NCI-H526 (cell line): ENCODE measurements at regions not wholly inside any gene's neighbourhood (a gene's known extent, or its start where the extent isn't known, plus 50 kb on each side); places are given as distances from the start of the nearest gene placed in this dataset.
"Not testable (repeated sequence)": the region's sequence is repeated elsewhere in the genome, so short reads cannot be mapped to it uniquely, and the experiment has no call there.

ENCODE experiments used
- DNase-seq, 2 experiments: peaks; one replicate each; lab custom pipeline; 2025; lab: John Stamatoyannopoulos, UW

DNA sequence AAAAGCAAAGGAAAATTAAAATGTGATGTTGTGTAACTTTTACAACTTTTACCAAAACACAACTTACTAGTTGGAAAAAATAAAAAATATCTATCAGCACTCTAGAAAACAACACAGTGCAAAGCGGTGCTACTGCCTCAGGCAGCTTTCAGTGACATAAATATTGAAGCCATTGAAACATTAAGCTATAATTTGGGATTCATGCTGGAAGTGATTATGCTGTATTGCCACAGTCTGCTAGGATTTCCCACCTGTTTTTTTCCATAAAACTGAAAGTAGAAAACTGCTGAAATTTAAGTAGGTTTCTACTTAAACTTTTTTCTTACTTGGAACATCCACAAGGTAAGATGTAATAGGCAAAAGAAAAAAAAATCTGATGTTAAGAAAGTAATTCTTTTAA is 674.4 kb downstream of the KCNT2 start:
- no peak for DNase-seq

DNA sequence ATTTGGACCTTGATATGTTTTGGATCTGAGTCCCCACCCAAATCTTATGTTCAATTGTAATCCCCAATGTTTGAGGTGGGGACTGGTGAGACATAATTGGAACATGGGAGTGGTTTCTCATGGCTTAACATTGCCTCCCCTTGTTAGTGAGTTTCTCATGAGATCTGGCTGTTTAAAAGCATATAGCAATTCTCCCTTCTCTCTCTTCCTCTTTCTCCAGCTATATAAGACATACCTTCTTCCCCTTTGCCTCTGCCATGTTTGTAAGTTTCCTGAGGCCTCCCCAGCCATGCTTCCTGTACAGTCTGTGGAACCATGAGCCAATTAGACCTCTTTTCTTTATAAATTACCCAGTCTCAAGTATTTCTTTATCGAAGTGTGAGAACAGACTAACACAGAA is 692.4 kb downstream of the KCNT2 start:
- DNase-seq: no peak

DNA sequence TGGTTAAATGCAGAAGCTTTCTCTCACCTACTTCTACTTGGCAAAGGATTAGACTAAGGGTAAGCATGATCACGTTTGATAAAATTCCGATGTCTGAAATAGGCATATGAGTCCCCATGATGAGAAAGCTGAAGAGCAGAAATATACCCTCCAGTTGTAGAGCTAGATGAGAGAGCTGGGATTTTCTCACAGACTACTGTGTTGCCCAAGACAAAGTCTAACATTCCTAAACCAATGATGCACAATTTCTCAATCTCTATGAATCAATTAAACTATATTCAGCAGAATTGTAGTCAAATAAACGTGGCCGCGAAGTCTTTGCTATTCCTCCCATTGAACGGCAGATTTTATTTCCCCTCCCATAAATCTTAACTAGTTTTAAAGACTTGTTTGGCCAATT is 699.2 kb downstream of the KCNT2 start:
- DNase-seq: no peak

DNA sequence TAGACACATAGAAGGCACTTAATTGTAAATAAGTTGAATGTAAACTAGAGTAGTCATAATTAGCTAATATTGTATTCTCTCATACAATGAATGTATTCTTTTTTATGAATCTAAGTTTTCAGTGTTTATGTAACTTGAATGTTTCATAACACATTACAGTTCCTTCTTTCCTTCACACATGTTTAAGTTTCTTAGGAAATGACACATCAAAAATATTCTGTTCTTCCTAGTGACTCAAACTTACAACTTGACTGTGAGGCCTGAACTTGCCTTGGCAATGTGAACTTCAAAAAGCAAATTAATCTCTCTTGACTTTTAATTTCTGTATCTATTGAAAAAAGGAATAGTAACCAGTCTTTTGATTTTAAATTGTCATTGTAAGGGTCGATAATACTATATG is 700.1 kb downstream of the KCNT2 start:
- DNase-seq: no peak

DNA sequence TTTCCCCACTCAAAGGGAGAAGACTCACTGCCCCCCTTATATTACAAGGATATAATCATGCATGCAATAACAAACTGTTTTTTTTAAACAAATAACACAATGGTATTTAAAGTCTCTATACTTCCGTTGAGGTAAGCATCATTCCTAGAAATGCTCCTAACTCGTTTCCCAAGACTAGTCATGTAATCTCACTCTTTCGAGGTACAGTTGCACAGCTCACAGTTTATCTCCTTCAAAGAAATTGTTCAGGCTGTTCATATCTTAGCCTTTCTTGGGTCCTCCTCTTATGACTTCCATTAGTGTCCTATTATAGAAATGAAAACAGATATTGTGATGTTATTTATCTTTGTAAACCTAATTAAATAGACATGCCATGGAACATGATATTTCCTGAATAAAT is 705.0 kb downstream of the KCNT2 start:
- DNase-seq: no peak

DNA sequence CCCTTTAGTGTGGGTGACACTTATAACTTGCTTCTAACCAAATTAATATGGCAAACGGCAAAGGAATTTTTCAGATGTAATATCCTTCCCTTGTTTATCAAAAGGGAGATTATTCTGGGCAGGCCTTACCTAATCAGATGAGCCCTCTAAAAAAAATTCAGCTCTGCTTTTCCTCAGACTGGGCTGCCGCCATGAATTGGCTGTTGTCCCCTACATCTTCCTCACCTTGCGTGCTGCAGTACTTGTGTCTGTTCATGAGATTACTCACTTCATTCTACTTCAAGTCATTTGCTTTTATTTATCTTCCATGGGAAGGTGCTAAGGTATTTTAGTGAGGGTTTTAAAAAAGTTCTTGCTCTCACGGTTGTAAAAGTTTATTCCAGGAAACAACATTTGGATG is 705.5 kb downstream of the KCNT2 start:
- DNase-seq: no peak

DNA sequence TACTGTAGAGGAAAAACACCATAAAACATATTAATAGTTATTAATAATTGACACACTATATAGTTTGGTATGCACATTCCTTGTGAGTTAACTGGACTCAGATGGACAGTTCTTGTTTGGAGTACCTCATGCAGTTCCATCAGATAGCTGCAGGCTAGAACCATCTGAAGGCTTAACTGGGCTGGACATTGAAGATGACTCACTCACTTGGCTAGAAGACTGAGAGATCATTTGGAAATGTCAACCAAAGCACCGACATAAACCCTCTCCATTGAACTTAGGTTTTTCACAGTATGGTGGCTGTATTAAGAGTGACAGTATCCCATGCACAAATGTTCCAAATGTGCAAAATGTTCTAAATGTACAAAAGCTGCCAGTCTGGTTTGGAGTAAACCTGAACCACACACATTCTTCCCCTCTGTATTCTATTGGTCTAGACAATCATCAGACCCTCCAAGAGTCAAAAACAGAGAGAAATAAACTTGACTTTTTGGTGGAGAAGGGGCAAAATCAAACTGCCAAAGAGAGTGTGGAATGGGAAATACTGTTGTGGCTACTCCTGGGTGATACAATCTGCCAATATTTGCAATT is 708.4 kb downstream of the KCNT2 start:
- no peak for DNase-seq

DNA sequence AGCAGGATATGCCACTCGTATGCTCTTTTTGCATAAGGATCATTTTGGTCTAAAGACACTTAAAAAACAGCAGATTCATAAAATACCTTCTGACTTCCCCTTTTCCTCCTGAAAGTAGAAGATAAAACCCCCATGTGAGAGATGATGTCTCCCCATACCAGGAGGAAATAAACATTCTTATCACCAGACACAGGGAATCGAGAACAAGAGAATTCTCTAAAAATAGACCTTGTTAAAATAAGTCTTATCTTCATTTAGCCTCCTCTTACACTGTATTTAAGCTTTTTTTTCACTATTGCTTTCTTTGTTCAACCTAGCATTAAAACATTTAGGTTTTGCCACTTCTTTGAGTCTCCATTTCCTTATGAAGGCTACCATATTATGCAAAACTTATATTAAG is 709.3 kb downstream of the KCNT2 start:
- DNase-seq: no peak

DNA sequence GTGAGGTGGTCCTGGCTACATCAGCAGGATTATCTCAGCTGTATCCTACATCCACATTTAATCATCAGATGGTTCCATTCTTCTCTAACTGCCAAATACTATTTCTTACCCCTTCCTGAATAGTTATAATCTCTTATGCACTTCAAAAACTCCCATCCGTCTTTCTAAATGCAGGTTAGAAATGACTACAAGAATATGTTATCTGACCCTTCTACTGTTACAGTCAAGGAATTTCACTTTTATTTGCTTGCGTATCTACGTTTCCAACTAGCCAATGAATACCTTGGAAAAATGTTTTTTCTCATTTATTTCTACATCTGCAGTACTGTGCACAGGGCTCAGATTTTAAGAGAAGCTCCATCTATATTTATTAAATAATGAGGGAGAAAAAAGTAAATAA is 709.9 kb downstream of the KCNT2 start:
- no peak for DNase-seq

DNA sequence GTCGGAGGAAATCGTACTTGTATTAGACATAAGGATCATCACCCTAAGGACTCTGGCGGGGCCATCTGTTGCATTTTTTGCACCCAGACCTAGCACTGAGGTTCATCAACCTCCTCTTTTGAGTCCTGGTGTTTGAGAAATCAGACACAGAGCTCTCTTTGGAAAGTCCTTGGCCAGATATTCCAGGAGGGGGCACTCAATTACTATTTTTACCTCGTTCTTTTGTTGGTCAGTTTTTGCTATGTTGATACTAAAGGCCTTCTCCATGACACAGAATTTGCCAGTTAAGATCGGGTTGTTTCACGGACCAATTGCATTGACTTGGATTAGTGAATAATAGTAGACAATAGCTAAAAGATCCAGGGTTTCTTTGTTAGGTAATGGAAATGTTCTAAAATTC is 711.2 kb downstream of the KCNT2 start:
- DNase-seq: no peak

DNA sequence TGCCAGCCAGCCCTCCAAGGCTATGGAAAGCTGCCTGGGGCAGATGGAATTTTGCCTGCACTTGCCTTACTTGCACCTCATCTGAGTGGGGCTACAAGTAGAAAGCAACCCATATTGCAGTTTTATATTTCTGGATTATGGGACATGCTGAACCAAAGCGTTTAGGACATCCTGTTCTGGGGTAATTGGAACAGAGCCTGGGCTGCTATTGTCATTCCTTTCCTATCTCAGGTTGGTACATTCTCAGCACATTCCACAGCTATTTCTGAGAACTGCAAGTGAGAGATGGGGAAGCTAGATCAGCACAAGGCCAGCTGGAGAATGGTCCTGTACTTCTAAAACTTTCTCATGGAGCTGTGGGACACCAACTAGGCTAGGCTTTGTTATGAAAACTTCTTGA is 713.8 kb downstream of the KCNT2 start:
- no peak for DNase-seq

DNA sequence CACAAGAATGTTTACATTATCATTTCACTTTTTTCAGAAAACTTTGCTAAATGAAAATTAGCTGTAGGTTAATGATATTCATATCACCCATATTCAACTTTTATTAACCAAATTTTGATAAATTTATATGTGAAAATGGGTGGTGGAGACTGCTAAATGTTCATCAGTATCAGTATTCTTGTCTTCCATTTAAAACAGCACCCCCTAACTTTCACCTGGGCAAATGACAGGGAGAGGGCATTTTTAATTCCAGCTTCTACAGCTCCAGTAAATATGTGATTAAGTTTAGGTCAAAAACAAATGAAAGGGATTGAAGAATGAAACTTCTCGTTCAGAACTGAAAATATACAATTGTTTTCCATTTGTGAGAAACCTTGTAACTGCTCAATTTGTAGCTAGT is 722.2 kb downstream of the KCNT2 start:
- DNase-seq: no peak

DNA sequence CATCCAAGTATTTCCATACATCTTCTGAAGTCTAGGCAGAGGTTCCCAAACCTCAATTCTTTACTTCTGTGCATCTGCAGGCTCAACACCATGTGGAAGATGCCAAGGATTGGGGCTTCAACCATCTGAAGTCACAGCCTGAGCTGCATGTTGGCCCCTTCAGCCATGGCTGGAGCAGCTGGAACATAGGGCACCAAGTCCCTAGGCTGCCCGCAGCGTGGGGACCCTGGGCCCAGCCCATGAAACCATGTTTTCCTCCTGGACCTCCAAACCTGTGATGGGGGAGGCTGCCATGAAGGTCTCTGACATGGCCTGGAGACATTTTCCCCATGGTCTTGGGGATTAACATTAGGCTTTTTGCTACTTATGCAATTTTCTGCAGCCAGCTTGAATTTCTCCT is 729.8 kb downstream of the KCNT2 start:
- no peak for DNase-seq

DNA sequence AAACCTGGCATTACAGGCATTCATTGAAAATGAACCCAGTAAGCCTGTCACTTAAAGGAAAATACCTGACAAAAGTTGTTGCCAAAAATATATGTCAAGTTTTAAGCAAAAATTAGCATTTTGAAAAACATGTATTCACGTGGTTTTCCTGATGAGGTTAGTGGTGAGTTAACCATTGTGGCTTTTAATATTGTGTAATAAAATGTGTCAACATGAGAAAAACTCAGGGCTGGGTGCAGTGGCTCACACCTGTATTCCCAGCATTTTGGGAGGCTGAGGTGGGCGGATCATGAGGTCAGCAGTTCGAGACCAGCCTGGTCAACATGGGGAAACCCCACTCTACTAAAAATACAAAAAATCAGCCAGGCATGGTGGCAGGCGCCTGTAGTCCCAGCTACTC is 731.4 kb downstream of the KCNT2 start:
- DNase-seq: no peak

DNA sequence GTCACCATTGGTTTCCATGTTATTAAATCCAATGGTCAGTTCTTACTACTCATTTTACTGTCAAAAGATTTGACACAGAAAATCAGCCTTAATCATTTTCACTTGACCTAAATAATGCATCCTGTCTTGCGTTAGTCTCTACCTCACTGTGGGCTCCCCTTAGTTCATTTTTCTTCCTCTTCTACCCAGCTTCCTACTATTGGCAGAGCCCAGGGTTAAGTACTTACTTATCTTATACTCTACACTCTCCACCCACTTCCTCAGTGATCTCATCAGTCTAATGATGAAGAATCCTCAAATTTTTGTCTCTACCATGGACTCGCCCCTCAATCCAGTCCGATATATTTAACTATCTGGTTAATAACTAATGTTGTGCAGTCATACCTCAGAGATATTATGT is 735.9 kb downstream of the KCNT2 start:
- DNase-seq: no peak

DNA sequence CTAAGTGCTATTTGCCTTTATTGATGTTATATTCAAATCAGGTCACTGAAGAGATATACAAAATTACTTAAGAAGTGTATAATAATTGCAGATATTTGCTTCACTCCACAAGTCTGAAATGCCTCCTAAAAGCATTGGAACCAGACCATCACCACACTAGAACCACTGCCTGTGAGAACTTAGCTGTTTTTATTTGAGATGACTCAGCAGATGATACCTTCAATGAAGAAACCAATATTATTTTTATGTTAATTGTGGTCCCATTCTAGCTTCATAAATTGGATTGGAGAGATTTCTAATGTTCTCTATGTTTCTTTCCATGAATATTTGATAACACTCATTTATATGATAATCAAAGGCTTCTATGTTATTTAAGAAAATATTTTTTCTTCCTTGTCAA is 740.6 kb downstream of the KCNT2 start:
- no peak for DNase-seq

DNA sequence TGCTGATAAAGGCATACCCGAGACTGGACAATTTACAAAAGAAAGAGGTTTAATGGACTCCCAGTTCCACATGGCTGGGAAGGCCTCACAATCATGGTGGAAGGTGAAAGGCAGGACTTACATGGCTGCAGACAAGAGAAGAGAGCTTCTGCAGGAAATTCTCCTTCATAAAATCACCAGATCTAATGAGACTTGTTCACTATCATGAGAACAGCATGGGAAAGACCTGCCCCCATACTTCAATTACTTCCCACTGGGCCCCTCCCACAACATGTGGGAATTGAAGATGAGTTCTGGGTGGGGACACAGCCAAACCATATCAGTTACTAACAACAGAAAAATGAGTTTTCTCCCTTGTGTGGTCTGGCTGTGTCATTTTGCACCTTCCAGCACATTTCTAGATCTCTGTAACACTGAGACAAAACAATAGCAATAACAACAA is 741.4 kb downstream of the KCNT2 start:
- DNase-seq: no peak

DNA sequence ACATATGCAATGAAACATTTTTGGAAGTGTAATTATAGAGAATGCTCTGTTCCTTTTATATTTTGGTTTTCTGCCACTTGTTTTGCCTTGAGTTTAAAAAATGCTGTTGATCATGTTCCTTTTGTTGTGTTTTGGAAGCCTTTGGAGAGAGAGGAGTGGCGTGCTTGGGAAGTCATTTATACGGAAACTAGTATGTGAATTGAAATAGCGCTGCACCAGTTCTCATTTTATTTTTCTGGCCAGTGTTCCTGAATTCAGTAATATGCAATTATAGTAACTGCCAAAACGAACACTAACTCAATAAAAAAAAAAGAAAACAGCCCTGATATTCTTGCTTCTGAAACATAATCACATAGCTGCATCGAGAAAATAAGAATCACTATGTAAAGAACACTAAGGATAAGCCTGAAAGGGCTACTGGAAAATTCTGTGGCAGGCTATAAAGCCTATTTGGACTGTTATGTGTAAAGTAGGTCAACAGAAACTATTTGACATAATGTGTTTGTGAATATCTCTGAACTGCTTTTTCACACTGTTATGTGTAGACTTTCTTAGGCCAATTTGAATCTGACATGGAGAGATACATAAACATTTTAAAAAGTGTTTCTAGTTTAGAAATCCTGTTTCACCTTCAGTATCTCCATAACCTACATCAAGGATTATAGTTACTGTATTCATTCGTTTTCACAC is 742.0 kb downstream of the KCNT2 start:
- no peak for DNase-seq

DNA sequence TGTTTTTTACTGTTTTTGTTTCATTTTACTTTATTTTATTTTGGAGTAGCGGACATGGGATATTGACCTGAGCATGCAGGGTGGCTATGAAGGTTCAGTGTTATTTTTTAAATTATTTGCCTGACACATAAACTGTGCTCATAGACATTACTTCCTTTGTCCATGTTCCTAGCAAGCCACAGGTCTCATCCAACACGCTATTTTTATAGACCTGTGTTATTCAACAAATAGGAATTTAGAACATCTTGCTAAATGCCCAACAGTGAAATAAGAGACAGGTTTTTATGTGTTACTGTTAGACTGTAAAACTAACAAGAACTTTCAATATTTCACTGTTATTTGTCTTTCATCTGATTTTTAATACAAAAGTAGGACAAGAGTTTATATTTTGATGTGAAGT is 756.4 kb downstream of the KCNT2 start:
- DNase-seq: no peak

DNA sequence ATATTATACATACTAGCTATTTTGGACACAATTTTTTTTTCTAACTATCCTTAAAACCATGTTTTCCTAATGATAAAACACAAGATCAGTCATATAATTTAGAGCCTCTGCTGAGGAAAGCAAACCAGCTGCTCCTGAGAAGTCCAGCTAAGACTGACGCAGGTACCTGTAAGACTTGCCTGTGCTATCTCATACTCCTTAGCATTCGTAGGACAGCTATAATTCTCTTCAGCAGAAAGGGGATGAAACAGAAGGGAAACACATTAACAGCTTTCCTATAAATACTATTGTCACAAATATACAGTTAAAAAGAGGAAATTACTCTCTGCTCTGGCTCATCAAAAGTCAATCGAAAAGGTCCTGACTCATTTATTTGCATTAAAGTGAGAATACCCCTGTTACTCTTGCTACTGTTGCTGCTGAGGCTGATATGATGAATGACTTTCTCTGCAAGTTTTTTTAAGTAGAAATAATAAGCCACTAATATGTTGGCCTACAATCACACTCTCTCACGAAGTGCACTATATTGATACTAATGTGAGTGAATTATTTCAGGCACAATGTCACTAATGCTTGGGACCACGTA is 757.1 kb downstream of the KCNT2 start:
- DNase-seq: no peak

DNA sequence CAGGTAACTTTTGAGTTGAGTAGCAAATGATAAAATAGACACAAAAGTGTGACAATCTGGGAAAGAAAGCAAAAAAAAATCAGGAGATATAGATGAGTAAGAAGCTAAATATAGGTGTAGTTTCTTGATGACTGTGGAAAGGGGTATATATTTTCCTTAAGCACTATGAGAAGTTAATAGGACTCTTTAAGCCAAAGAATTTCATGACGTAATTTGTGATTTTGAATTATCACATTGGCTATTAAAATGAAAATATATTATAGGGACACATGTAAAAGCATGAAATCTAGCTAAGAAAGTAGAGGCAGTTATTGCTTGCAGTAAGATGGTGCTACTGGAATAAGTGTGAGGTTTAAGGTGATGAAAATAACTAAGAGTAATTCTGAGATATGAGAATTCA is 759.1 kb downstream of the KCNT2 start:
- DNase-seq: no peak

DNA sequence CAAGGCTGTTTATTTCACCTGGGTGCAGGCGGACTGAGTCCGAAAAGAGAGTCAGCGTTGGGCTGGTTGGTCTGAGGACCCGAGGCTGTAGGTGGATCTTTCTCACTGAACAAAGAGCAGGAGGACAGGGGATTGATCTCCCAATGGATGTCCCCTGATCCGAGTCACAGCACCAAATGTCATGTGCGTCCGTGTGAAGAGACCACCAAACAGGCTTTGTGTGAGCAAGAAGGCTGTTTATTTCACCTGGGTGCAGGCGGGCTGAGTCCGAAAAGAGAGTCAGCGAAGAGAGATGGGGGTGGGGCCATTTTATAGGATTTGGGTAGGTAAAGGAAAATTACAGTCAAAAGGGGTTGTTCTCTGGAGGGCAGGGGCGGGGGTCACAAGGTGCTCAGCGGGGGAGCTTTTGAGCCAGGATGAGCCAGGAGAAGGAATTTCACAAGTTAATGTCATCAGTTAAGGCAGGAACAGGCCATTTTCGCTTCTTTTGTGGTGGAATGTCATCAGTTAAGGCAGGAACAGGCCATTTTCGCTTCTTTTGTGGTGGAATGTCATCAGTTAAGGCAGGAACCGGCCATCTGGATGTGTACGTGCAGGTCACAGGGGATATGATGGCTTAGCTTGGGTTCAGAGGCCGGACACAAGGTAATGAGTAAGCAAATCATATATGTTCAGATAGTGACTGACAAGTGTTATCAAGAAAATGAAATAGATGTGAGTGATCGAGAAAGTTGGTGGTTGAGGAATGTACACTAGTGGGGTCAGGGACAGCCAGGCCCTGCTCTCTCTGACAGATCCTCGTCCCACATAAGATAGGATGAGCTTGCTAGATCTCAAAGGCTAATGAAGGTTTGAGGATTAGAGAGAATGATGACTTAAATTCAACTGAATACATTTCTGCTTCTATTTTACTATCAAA is 760.0 kb downstream of the KCNT2 start:
- DNase-seq: not testable (repeated sequence)

DNA sequence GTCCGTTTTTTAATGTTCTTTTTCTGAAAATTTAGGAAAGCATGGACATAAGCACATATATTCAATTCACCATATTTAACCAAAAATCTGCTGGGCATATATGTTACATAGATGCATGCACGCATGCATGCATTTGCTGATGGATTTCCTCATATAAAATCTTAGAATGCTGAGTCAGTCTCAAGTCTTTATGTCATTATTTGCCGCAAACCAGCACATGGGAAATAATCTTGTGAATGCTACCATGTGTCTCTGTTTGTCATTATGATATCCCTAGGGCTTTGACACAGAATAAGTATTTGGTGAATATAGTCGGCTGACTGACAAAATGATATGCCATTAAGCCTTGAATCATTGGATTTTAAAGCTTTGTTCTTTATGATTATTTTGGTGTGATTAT is 776.5 kb downstream of the KCNT2 start:
- no peak for DNase-seq
